Central memory CD8-positive, alpha-beta T cell (primary cell): ENCODE measurements at regions not wholly inside any gene's neighbourhood (a gene's known extent, or its start where the extent isn't known, plus 50 kb on each side); places are given as distances from the start of the nearest gene placed in this dataset.

ENCODE experiments used
- ATAC-seq: fragments of 150-1000 bp; cut with Tn5 transposase; replicated peaks from 2 replicates; pipeline ENCODE4 v1.10.0; 2022; ENCODE audit warnings: mild to moderate bottlenecking, moderate FRiP score, moderate number of reproducible peaks; ENCODE audit not compliant: poor library complexity, severe bottlenecking; ENCODE audit errors: extremely low read depth
- DNase-seq, 2 donors: peaks; one replicate each; pipeline ENCODE4 v3.0.0; 2021; ENCODE audit warnings: low spot score in 2 of 2
- H3K27ac Mint-ChIP-seq: one replicate; pipeline ENCODE4 v1.8.0; 2022; ENCODE audit warnings: low read depth, mild to moderate bottlenecking, moderate library complexity, mixed read lengths
- H3K27me3 Mint-ChIP-seq: one replicate; pipeline ENCODE4 v1.8.0; 2022; ENCODE audit warnings: mixed read lengths
- H3K36me3 Mint-ChIP-seq: one replicate; pipeline ENCODE4 v1.8.0; 2022; ENCODE audit warnings: mild to moderate bottlenecking, moderate library complexity, mixed read lengths; ENCODE audit not compliant: insufficient read depth
- H3K4me1 Mint-ChIP-seq: one replicate; pipeline ENCODE4 v1.8.0; 2022; ENCODE audit warnings: mixed read lengths
- H3K4me3 Mint-ChIP-seq: one replicate; pipeline ENCODE4 v1.8.0; 2022; ENCODE audit warnings: mild to moderate bottlenecking, moderate library complexity, mixed read lengths
- H3K9me3 Mint-ChIP-seq: one replicate; pipeline ENCODE4 v1.8.0; 2022; ENCODE audit warnings: mixed read lengths

GRCh38 chr11:79959318-79959717, 518.5 kb upstream of the TENM4 start:
- Mint-ChIP-seq H3K36me3 (no peaks in the 10 kb centered on the region), H3K27me3 (no peaks in the 10 kb centered on the region), H3K4me1 (no peaks in the 10 kb centered on the region), H3K27ac (no peak overlapping the region), H3K9me3 (peaks cover 25% of the 10 kb centered on the region), H3K4me3 (no peak overlapping the region)
- ATAC-seq, result no peak
- no peak for DNase-seq

- ATAC-seq (no peak), DNase-seq (no peak)
- Mint-ChIP-seq H3K4me3 (no peak overlapping the region), H3K36me3 (no peaks in the 10 kb centered on the region), H3K4me1 (no peaks in the 10 kb centered on the region), H3K27ac (no peak overlapping the region), H3K27me3 (no peaks in the 10 kb centered on the region), H3K9me3 (peaks cover 21% of the 10 kb centered on the region)
Measured at GRCh38 chr11:79957702-79958101, 516.9 kb upstream of the TENM4 start.

GRCh38 chr11:79956061-79956460, 515.2 kb upstream of the TENM4 start:
- H3K4me3 Mint-ChIP-seq, result no peak overlapping the region
- H3K27me3 Mint-ChIP-seq, result no peaks in the 10 kb centered on the region
- DNase-seq (no peak), ATAC-seq (no peak)
- peaks cover 17% of the 10 kb centered on the region for H3K9me3 Mint-ChIP-seq
- no peaks in the 10 kb centered on the region for H3K4me1 Mint-ChIP-seq
- H3K27ac Mint-ChIP-seq, result no peak overlapping the region
- H3K36me3 Mint-ChIP-seq, result no peaks in the 10 kb centered on the region

- Mint-ChIP-seq H3K27ac (no peak overlapping the region), H3K27me3 (no peaks in the 10 kb centered on the region)
Measured at GRCh38 chr11:79953629-79954028, 512.8 kb upstream of the TENM4 start.

GRCh38 chr11:79950741-79951140, 509.9 kb upstream of the TENM4 start:
- H3K27me3 Mint-ChIP-seq, result no peaks in the 10 kb centered on the region
- no peak overlapping the region for H3K4me3 Mint-ChIP-seq
- H3K4me1 Mint-ChIP-seq, result no peaks in the 10 kb centered on the region
- peaks cover 11% of the 10 kb centered on the region for H3K9me3 Mint-ChIP-seq
- no peak for ATAC-seq
- H3K36me3 Mint-ChIP-seq, result no peaks in the 10 kb centered on the region
- H3K27ac Mint-ChIP-seq, result no peak overlapping the region
- no peak for DNase-seq

More at GRCh38 chr11:79953629-79954028, 512.8 kb upstream of the TENM4 start:
- no peak for ATAC-seq
- Mint-ChIP-seq H3K9me3 (peaks cover 20% of the 10 kb centered on the region), H3K36me3 (no peaks in the 10 kb centered on the region), H3K4me3 (no peak overlapping the region), H3K4me1 (no peaks in the 10 kb centered on the region)
- DNase-seq, result no peak

- no peaks in the 10 kb centered on the region for H3K27me3 Mint-ChIP-seq
- H3K4me1 Mint-ChIP-seq, result no peaks in the 10 kb centered on the region
- H3K9me3 Mint-ChIP-seq, result peaks cover 9% of the 10 kb centered on the region
- ATAC-seq, result no peak
- H3K36me3 Mint-ChIP-seq, result no peaks in the 10 kb centered on the region
- H3K27ac Mint-ChIP-seq, result no peak overlapping the region
- no peak for DNase-seq
- H3K4me3 Mint-ChIP-seq, result no peak overlapping the region
Measured at GRCh38 chr11:79950172-79950571, 509.3 kb upstream of the TENM4 start.

- ATAC-seq, result no peak
- Mint-ChIP-seq H3K27ac (no peak overlapping the region), H3K9me3 (peaks cover 7% of the 10 kb centered on the region), H3K4me3 (no peak overlapping the region), H3K27me3 (no peaks in the 10 kb centered on the region), H3K4me1 (no peaks in the 10 kb centered on the region), H3K36me3 (no peaks in the 10 kb centered on the region)
- DNase-seq, result no peak
Measured at GRCh38 chr11:79949574-79949973, 508.7 kb upstream of the TENM4 start.

- no peak overlapping the region for H3K27ac Mint-ChIP-seq
- no peak overlapping the region for H3K4me3 Mint-ChIP-seq
- peaks cover 12% of the 10 kb centered on the region for H3K9me3 Mint-ChIP-seq
- H3K27me3 Mint-ChIP-seq, result no peaks in the 10 kb centered on the region
- no peak for ATAC-seq
- no peaks in the 10 kb centered on the region for H3K36me3 Mint-ChIP-seq
- no peak for DNase-seq
- no peaks in the 10 kb centered on the region for H3K4me1 Mint-ChIP-seq
Measured at GRCh38 chr11:79942646-79943045, 501.8 kb upstream of the TENM4 start.

- Mint-ChIP-seq H3K36me3 (no peaks in the 10 kb centered on the region), H3K4me1 (no peaks in the 10 kb centered on the region), H3K27ac (no peak overlapping the region), H3K9me3 (peaks cover 12% of the 10 kb centered on the region), H3K27me3 (no peaks in the 10 kb centered on the region), H3K4me3 (no peak overlapping the region)
- ATAC-seq (no peak), DNase-seq (no peak)
Measured at GRCh38 chr11:79942090-79942489, 501.3 kb upstream of the TENM4 start.

GRCh38 chr11:79940974-79941735, 500.3 kb upstream of the TENM4 start:
- no peak for DNase-seq

GRCh38 chr11:79940165-79940564, 499.3 kb upstream of the TENM4 start:
- Mint-ChIP-seq H3K4me3 (no peak overlapping the region), H3K36me3 (no peaks in the 10 kb centered on the region), H3K4me1 (no peaks in the 10 kb centered on the region), H3K27me3 (no peaks in the 10 kb centered on the region), H3K27ac (no peak overlapping the region), H3K9me3 (peaks cover 17% of the 10 kb centered on the region)
- no peak for ATAC-seq
- DNase-seq, result no peak

More at GRCh38 chr11:79940974-79941735, 500.3 kb upstream of the TENM4 start:
- H3K27me3 Mint-ChIP-seq, result no peaks in the 10 kb centered on the region
- no peaks in the 10 kb centered on the region for H3K4me1 Mint-ChIP-seq
- no peak overlapping the region for H3K27ac Mint-ChIP-seq
- H3K4me3 Mint-ChIP-seq, result no peak overlapping the region
- H3K36me3 Mint-ChIP-seq, result no peaks in the 10 kb centered on the region
- no peak for ATAC-seq
- peaks cover 17% of the 10 kb centered on the region for H3K9me3 Mint-ChIP-seq

GRCh38 chr11:79939111-79939510, 498.3 kb upstream of the TENM4 start:
- Mint-ChIP-seq H3K27me3 (no peaks in the 10 kb centered on the region), H3K36me3 (no peaks in the 10 kb centered on the region), H3K4me3 (no peak overlapping the region), H3K27ac (no peak overlapping the region), H3K9me3 (peaks cover 17% of the 10 kb centered on the region), H3K4me1 (no peaks in the 10 kb centered on the region)
- ATAC-seq, result no peak
- no peak for DNase-seq

GRCh38 chr11:79937676-79938334, 497.0 kb upstream of the TENM4 start:
- Mint-ChIP-seq H3K27me3 (no peaks in the 10 kb centered on the region), H3K27ac (no peak overlapping the region), H3K4me3 (no peak overlapping the region), H3K36me3 (no peaks in the 10 kb centered on the region), H3K9me3 (peaks cover 17% of the 10 kb centered on the region), H3K4me1 (no peaks in the 10 kb centered on the region)
- no peak for ATAC-seq
- DNase-seq, result no peak
